Activated naive CD8-positive, alpha-beta T cell (primary cell): ENCODE measurements at regions not wholly inside any gene's neighbourhood (a gene's known extent, or its start where the extent isn't known, plus 50 kb on each side); places are given as distances from the start of the nearest gene placed in this dataset.

Source experiments
- H3K27ac Mint-ChIP-seq: one replicate; pipeline ENCODE4 v1.8.0; 2021; ENCODE audit warnings: mixed read lengths
- H3K27me3 Mint-ChIP-seq: one replicate; pipeline ENCODE4 v1.8.0; 2021; ENCODE audit warnings: mixed read lengths
- H3K36me3 Mint-ChIP-seq: one replicate; pipeline ENCODE4 v1.8.0; 2021; ENCODE audit warnings: mixed read lengths
- H3K4me1 Mint-ChIP-seq: one replicate; pipeline ENCODE4 v1.8.0; 2021; ENCODE audit warnings: low read depth, mixed read lengths
- H3K4me3 Mint-ChIP-seq: one replicate; pipeline ENCODE4 v1.8.0; 2021; ENCODE audit warnings: mild to moderate bottlenecking, mixed read lengths
- H3K9me3 Mint-ChIP-seq: one replicate; pipeline ENCODE4 v1.8.0; 2021; ENCODE audit warnings: low read depth, mixed read lengths

DNA sequence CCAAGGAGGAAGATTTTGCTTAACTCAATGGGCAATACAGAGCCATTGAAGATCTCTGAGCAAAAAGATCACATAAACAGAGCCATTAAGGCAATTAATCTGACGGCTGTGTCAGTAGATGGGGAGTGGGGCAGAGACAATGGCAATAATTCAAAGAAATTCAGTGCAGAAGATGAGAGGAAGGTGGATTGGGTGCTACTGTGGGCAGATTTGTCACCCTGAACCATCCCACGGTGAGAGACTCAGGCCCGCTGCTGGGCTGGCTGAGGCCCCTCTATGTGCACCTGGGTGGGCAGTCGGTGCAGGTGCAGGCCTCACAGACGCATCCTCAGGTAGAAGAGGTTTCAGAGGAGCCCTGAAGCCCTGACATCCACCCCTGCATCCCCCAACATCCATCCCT is 458.6 kb downstream of the EIPR1 start:
- H3K27ac Mint-ChIP-seq, result no peak overlapping the region
- no peaks in the 10 kb centered on the region for H3K4me1 Mint-ChIP-seq
- H3K27me3 Mint-ChIP-seq, result peaks cover 2% of the 10 kb centered on the region
- H3K36me3 Mint-ChIP-seq, result no peaks in the 10 kb centered on the region
- H3K9me3 Mint-ChIP-seq, result peaks cover 4% of the 10 kb centered on the region
- no peak overlapping the region for H3K4me3 Mint-ChIP-seq

DNA sequence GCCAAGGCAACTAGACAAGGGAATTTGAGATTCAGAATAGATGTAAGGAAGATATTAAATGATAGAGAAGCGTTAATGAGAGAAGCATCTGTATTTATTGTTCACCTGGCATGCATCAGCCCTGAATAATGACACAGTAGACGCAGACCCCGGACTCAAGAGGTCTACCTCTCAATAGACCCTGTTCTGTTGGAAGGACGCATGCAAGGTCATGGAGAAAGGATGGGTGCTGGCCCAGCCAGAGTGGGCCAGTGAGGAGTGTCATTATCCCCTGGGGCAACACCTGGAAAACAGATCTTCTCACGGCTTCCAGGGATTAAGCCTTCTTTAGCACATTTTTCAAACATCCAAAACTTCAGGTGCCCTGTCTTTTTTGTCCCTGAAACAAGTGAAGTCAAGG is 461.0 kb downstream of the EIPR1 start:
- H3K4me1 Mint-ChIP-seq, result no peaks in the 10 kb centered on the region
- no peak overlapping the region for H3K27ac Mint-ChIP-seq
- H3K4me3 Mint-ChIP-seq, result no peak overlapping the region
- H3K36me3 Mint-ChIP-seq, result no peaks in the 10 kb centered on the region
- peaks cover 2% of the 10 kb centered on the region for H3K27me3 Mint-ChIP-seq
- peaks cover 4% of the 10 kb centered on the region for H3K9me3 Mint-ChIP-seq

DNA sequence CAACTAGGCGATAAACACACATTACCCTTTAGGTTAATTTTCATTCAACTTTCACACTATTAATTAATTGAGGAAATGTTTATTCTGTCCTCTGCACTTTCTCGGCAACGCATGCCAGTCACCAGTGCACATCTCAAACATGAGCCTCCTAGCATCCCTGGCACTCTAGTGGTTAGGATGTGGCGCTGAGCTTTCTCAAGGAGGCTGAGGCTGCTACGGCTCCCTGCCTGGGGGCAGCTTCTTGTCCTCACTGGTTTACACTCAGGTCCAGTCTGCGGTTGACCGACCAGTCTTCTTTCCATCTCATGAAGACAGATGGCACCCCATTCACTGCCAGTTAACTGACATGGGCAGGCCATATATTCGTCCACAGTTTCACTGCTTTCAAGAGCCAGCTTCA is 463.4 kb downstream of the EIPR1 start:
- no peaks in the 10 kb centered on the region for H3K36me3 Mint-ChIP-seq
- H3K4me3 Mint-ChIP-seq, result no peak overlapping the region
- no peak overlapping the region for H3K27ac Mint-ChIP-seq
- peaks cover 4% of the 10 kb centered on the region for H3K9me3 Mint-ChIP-seq
- peaks cover 4% of the 10 kb centered on the region for H3K27me3 Mint-ChIP-seq
- no peaks in the 10 kb centered on the region for H3K4me1 Mint-ChIP-seq

DNA sequence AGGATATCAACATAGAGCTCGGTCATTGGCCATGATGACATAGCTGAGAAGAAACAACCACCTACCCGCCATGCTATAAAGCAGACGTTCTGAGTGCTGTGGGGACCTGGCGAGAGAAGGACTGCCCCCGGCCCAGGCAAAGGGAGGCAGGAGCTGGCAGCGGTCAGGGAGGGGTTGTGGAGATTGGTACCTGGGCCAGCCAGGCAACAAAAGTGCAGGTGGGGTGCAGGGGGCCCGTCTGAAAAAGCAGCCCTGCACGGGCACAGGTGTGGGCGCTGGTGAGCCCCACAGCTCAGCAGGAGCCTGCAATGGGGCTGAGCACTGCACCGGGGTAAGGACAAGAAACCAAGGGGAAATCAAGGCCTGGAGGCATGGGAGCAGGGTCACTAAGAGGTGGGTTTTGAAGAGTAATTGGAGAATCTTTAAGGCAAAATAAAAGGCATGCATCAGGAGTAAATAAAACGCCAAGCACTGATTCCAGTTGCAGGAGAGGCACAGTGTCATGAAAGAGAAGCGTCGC is 464.0 kb downstream of the EIPR1 start:
- no peaks in the 10 kb centered on the region for H3K36me3 Mint-ChIP-seq
- H3K27ac Mint-ChIP-seq, result no peak overlapping the region
- peaks cover 4% of the 10 kb centered on the region for H3K9me3 Mint-ChIP-seq
- peaks cover 4% of the 10 kb centered on the region for H3K27me3 Mint-ChIP-seq
- no peaks in the 10 kb centered on the region for H3K4me1 Mint-ChIP-seq
- H3K4me3 Mint-ChIP-seq, result no peak overlapping the region

DNA sequence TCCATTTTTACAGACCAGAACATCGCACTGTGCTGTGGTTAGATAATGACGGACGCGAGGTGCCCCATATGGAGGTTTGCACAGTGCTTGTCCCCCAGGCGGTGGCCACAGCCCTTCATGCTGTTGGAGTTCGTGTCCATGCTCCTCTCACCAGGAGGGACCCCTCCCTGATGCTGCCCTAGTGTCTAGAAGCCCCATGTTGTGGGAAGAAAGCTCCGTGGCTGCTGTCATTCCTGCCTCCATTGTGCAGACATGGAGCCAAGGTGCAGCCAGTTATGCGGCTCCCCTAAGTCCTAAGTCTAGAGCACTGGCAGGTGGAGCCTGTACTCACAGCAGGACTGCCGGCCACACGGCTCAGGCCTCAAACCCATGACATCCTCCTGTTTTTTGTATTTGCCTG is 464.9 kb downstream of the EIPR1 start:
- H3K36me3 Mint-ChIP-seq, result no peaks in the 10 kb centered on the region
- peaks cover 4% of the 10 kb centered on the region for H3K27me3 Mint-ChIP-seq
- H3K9me3 Mint-ChIP-seq, result peaks cover 4% of the 10 kb centered on the region
- H3K4me3 Mint-ChIP-seq, result no peak overlapping the region
- no peak overlapping the region for H3K27ac Mint-ChIP-seq
- H3K4me1 Mint-ChIP-seq, result no peaks in the 10 kb centered on the region

DNA sequence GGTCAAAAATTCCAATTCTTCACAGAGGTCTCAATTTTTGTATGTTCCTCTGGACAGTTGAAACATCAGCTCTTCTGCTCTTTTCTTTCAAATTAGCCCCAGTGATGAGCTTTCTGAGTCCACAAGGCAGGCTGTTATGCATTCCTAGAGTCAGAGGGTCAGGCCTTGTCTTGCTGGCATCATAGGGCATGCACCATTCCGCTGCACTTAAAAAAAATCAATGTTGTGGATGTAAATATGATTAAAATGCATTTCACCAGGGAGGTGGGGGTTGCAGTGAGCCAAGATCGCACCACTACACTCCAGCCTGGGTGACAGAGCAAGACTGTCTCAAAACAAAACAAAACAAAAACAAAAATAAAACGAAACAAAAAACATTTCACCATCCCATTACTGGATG is 465.3 kb downstream of the EIPR1 start:
- H3K4me3 Mint-ChIP-seq, result no peak overlapping the region
- no peaks in the 10 kb centered on the region for H3K36me3 Mint-ChIP-seq
- no peak overlapping the region for H3K27ac Mint-ChIP-seq
- peaks cover 4% of the 10 kb centered on the region for H3K9me3 Mint-ChIP-seq
- H3K27me3 Mint-ChIP-seq, result peaks cover 4% of the 10 kb centered on the region
- no peaks in the 10 kb centered on the region for H3K4me1 Mint-ChIP-seq

DNA sequence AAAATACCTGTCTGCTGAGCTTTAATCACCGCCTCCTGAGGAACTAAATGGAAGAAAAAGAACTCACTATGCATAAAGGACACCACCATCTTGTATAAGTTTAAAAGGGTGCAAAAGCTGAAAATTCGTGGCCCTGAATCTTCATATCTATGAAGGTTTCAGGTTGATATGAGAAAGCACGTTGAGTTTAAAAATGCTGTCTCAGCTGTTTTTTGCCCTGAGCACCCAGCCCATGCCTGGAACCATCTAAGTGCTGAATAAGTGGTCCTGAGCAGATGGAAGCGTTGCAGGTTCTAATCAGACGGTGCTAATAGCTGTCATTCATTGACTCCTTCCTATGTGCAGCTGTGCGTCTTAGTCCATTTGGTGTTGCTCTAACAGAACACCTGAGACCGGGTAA is 467.4 kb downstream of the EIPR1 start:
- Mint-ChIP-seq H3K27me3 (peaks cover 2% of the 10 kb centered on the region), H3K9me3 (no peaks in the 10 kb centered on the region), H3K4me3 (no peak overlapping the region), H3K27ac (no peak overlapping the region), H3K36me3 (no peaks in the 10 kb centered on the region), H3K4me1 (no peaks in the 10 kb centered on the region)

DNA sequence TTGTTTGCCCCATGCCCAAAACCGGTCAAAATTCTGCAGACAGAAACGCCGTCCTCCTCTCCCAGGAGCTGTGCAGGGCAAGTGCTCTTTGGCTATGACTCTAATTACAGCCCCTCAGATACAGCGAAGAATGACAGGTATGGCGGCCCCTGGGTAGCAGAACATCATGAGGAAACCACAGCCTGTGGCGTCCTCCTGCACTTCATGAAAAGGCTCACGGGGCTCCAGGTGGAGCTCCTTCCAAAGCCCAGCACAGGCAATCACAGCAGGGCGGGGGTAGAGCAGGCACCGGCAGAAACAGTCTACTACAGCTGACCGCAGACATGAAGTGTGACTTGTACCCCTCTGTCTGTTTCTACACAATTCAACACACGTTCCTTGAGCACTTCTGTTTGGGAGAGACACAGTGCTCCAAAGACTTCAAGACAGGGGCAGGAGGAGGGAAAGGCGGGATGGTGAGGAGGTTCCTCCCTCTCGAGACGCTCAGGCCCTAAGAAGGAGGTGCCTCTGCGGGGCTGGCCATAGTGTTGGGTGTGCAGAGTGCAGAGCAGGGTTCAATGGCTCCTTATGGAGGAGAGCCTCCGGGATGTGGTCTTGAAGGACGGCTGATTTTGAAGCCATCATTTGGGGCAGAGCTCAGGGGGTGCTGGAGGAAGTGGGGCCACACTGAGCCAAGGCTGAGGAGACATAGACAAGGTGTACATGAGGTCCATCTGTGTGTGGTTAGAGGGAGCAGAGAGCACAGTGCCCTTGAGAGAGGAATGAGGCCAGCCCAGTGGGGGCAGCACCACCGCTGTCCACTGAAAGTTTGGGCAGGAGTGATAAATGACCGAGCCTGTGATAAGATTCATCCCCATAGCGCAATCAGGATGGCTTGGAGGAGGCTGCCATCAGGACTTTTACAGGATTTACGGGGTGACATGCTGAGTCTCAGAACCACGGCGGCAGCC is 468.3 kb downstream of the EIPR1 start:
- peaks cover 2% of the 10 kb centered on the region for H3K27me3 Mint-ChIP-seq

DNA sequence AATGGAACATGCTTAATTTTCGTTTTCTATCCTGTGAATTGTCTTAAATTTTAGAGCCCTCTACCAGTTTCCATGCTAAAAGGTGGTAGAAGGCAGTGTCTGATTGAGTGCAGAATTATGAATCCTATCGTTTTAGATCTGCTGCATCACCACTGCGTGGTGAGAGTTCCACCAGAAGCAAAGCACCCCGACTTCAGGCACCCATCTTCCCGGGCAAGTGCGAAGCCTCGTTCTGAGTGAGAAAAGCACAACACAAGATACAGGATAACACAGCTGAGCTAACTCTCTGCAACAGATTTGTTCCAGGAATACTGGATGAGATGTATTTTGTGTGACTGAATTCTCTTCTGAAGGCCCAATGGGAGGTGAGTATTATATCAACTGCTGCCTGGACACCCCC is 471.5 kb downstream of the EIPR1 start:
- H3K4me1 Mint-ChIP-seq, result peaks cover 8% of the 10 kb centered on the region
- H3K27ac Mint-ChIP-seq, result no peak overlapping the region
- no peaks in the 10 kb centered on the region for H3K36me3 Mint-ChIP-seq
- peaks cover under 1% of the 10 kb centered on the region for H3K27me3 Mint-ChIP-seq
- no peaks in the 10 kb centered on the region for H3K9me3 Mint-ChIP-seq
- no peak overlapping the region for H3K4me3 Mint-ChIP-seq

More for the DNA sequence above, 468.3 kb downstream of the EIPR1 start:
- H3K4me3 Mint-ChIP-seq, result no peak overlapping the region
- H3K4me1 Mint-ChIP-seq, result no peaks in the 10 kb centered on the region
- no peaks in the 10 kb centered on the region for H3K36me3 Mint-ChIP-seq
- no peaks in the 10 kb centered on the region for H3K9me3 Mint-ChIP-seq
- H3K27ac Mint-ChIP-seq, result no peak overlapping the region

DNA sequence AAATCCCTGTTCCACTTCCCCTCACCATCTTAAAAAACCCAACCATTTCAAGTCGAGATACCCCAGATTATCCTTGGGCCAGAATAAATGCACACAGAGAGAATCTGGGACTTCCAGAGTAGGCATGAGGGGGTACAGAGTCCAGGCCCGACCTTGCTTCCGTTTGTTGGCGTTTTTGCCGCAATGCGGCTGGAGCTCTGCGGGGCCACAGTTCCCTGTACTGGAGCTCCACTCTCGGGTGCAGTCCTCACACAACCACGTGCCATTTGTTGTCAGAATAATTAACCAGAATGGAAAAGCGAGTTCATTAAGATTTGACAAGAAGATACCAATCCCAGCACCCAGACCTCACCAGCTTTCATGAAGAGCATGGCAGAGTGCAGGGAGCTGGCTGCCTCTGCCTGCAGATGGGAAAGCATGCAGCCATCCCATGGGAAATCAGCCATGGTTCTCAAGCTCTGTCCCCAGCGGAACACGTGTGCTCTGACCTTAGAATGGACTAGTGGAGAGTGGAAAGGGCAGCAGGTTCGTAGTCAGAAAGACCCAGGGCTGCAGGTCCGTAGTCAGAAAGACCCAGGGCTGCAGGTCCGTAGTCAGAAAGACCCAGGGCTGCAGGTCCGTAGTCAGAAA is 472.8 kb downstream of the EIPR1 start:
- H3K36me3 Mint-ChIP-seq, result no peaks in the 10 kb centered on the region
- no peaks in the 10 kb centered on the region for H3K27me3 Mint-ChIP-seq
- no peaks in the 10 kb centered on the region for H3K9me3 Mint-ChIP-seq
- H3K4me3 Mint-ChIP-seq, result no peak overlapping the region
- peaks cover 8% of the 10 kb centered on the region for H3K4me1 Mint-ChIP-seq
- H3K27ac Mint-ChIP-seq, result no peak overlapping the region

DNA sequence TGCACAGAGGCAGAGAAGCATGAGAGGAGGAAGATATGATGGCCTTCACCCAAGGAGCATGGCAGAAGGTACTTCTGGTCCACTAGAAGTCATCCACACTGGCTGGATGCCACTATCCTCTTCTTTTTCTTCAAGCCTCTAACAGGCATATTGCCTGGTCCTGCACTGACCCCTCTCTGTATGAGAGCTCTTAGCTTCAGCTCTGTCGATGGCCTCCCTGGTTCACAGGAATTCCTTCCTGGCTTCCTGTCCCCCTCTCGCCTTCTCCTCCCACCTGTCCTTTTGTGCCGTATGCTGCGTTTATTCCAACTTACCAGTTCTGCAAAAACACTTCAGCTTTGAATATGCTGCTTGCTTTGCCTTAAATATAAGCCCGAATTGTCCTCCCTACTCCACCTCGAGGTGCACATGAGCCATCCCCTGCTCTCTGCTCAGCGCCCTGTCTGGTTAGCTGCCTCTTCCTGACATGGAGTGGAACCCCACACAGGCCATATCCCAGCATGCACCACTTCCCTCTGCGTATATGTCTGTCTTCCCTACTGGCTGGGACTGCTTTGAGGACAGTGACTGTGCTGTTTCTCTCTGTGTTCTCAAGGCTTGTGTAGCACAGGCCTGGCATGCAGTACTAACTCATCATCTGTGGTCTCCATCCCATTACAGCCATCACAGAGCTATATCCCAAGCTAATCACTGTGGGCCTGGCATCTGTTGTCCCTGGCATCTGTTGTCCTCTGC is 474.9 kb downstream of the EIPR1 start:
- H3K9me3 Mint-ChIP-seq, result no peaks in the 10 kb centered on the region
- peaks cover 8% of the 10 kb centered on the region for H3K4me1 Mint-ChIP-seq
- no peak overlapping the region for H3K27ac Mint-ChIP-seq
- H3K36me3 Mint-ChIP-seq, result no peaks in the 10 kb centered on the region
- no peaks in the 10 kb centered on the region for H3K27me3 Mint-ChIP-seq
- H3K4me3 Mint-ChIP-seq, result no peak overlapping the region

DNA sequence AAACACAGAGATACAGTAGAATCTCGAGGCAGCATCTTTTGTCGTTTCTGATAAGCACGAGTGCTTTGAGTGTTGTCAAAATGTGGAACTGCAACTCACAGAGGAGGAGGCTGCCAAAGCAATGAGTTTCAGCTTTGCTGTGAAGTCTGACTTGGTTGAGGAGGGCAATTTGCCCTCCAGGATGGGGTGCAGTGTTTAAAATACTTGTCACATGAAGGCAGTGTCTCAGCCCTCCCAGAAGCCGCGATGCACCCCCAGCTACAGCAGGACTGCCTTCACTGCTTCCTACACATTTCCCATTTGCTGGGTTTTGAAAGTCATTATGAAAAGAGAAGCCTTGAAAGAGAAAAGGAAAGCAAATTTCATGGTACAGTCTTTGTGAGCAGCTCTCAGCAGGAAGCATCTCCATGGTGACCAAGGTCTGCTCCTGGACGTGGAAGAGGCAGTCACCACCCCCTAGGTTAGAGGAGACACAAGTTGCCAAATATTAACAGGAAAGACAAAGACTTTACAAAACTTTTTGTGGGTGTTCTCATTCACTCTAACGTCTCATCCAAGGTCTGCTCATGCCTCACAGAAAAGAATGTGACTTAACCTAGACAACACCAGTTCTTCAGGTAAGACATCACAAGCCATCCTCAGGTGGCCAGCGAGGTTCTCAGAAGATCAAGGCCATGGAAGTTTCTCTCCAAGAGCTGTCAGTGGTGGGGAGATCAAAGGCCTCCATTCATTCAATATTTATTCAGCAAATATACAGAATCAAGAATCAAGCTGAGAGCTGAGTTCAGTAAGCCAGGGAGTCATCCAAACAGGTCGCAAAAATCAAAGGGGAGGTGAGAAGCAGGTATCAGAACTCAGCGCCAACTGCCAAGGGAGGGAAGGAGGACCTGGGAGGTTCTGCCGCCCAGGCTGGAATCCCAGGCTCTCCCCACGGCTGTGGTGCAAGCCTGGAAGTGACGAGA is 476.0 kb downstream of the EIPR1 start:
- no peak overlapping the region for H3K4me3 Mint-ChIP-seq

DNA sequence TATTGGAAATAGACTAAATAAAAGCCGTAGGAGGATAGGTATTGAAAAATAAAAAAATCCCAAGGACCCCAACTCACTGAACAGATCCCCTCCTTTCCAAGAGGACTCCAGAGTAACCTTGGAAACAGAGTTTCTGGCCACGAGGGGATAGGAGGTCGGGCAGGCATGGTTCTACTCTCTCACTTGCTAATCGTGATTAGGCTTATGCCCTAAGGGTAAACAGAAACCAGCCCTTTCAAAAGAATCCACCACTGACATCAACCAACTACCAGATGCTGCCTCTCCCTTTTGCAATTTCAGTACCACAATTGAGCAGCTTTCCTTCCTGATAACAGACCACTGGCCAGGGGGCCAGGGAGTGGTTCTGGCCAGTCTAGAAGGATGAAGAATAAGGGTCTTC is 477.8 kb downstream of the EIPR1 start:
- no peaks in the 10 kb centered on the region for H3K9me3 Mint-ChIP-seq
- H3K27me3 Mint-ChIP-seq, result no peaks in the 10 kb centered on the region
- no peak overlapping the region for H3K4me3 Mint-ChIP-seq

More for the DNA sequence above, 476.0 kb downstream of the EIPR1 start:
- no peaks in the 10 kb centered on the region for H3K36me3 Mint-ChIP-seq
- no peaks in the 10 kb centered on the region for H3K9me3 Mint-ChIP-seq
- no peak overlapping the region for H3K27ac Mint-ChIP-seq
- H3K4me1 Mint-ChIP-seq, result peaks cover 8% of the 10 kb centered on the region
- H3K27me3 Mint-ChIP-seq, result no peaks in the 10 kb centered on the region

DNA sequence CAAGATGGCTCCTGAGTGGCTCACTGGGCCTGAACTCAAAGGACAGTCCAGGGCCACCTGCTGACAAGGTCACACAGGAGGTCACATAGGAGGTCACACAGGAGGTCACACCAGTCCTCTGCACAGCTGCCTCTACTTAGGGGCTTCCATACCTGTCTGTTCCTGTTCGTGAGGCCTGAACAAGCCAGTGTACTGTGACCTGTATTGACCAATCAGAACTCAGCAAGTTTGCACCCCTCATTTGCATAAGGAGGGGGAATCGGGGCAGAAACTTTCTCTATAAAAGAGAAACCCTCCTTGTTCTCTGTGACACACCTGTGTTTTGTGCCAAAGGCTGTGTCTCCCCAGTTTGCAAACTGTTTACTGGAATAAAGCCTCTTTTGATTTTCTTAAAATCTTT is 478.9 kb downstream of the EIPR1 start:
- Mint-ChIP-seq H3K9me3 (no peaks in the 10 kb centered on the region), H3K4me1 (peaks cover 8% of the 10 kb centered on the region), H3K27me3 (no peaks in the 10 kb centered on the region), H3K36me3 (no peaks in the 10 kb centered on the region), H3K4me3 (no peak overlapping the region), H3K27ac (no peak overlapping the region)

More for the DNA sequence above, 477.8 kb downstream of the EIPR1 start:
- H3K36me3 Mint-ChIP-seq, result no peaks in the 10 kb centered on the region
- no peak overlapping the region for H3K27ac Mint-ChIP-seq
- H3K4me1 Mint-ChIP-seq, result peaks cover 8% of the 10 kb centered on the region
